GM12875 (cell line): ENCODE measurements at regions not wholly inside any gene's neighbourhood (a gene's known extent, or its start where the extent isn't known, plus 50 kb on each side); places are given as distances from the start of the nearest gene placed in this dataset.

Experiments
- H3K4me3 ChIP-seq: one replicate; pipeline ENCODE4 v1.5.1; 2011; ENCODE audit warnings: low read depth, low read length, control low read depth
- CTCF ChIP-seq: IDR thresholded peaks from 2 replicates; pipeline ENCODE4 v1.5.1; 2011; ENCODE audit warnings: low read depth, mild to moderate bottlenecking, control low read depth, inconsistent platforms, low read length, moderate library complexity, borderline replicate concordance; ENCODE audit not compliant: insufficient read depth

GRCh38 chr18:25896956-25897355 is 193.5 kb downstream of the SS18 start:
- no peak overlapping the region for H3K4me3 ChIP-seq
- TF ChIP-seq CTCF = no peak

- peak; percentile 71; the same call in 1 of the 2 replicates for TF ChIP-seq CTCF
- H3K4me3 ChIP-seq = no peak overlapping the region
Observed at GRCh38 chr18:25896178-25896780, 194.1 kb downstream of the SS18 start.

GRCh38 chr18:25895518-25895917 is 194.9 kb downstream of the SS18 start:
- H3K4me3 ChIP-seq = no peak overlapping the region
- TF ChIP-seq CTCF = no peak

GRCh38 chr18:25886283-25886682 is 204.1 kb downstream of the SS18 start:
- H3K4me3 ChIP-seq = no peak overlapping the region
- no peak for TF ChIP-seq CTCF

- H3K4me3 ChIP-seq = no peak overlapping the region
- TF ChIP-seq CTCF = no peak
Observed at GRCh38 chr18:25883091-25883490, 207.3 kb downstream of the SS18 start.

- H3K4me3 ChIP-seq = no peak overlapping the region
- no peak for TF ChIP-seq CTCF
Observed at GRCh38 chr18:25881149-25881548, 209.3 kb downstream of the SS18 start.

GRCh38 chr18:25880441-25880840 is 210.0 kb downstream of the SS18 start:
- no peak for TF ChIP-seq CTCF
- no peak overlapping the region for H3K4me3 ChIP-seq
